Tibial nerve (tissue), 3 donors: ENCODE measurements at regions not wholly inside any gene's neighbourhood (a gene's known extent, or its start where the extent isn't known, plus 50 kb on each side); places are given as distances from the start of the nearest gene placed in this dataset.

Source experiments
- CTCF ChIP-seq, 5 experiments: fragments of 200-600 bp in 3 of 5; fragments of 450-650 bp in 2 of 5; sonication (generic) in 3 of 5; IDR thresholded peaks; one replicate each; pipeline ENCODE4 v1.5.1; 2016 to 2019; ENCODE audit warnings: antibody characterized with exemption in 5 of 5, mild to moderate bottlenecking in 3 of 5, moderate library complexity in 2 of 5
- POLR2A ChIP-seq, 2 donors: fragments of 450-650 bp; IDR thresholded peaks; one replicate each; pipeline ENCODE4 v1.6.1; 2017; ENCODE audit warnings: antibody characterized with exemption in 2 of 2, mild to moderate bottlenecking in 2 of 2, moderate library complexity in 2 of 2

- TF ChIP-seq CTCF (IDR thresholded peaks at IDR 0.05) (no peak), POLR2A (IDR thresholded peaks at IDR 0.05) (no peak)
These were observed 94.6 kb upstream of the SLC6A6 start for GRCh38 chr3:14307656-14308302.
